Type B pancreatic cell (in vitro differentiated cells): ENCODE measurements at regions not wholly inside any gene's neighbourhood (a gene's known extent, or its start where the extent isn't known, plus 50 kb on each side); places are given as distances from the start of the nearest gene placed in this dataset.
A peak's percentile ranks its signal among the peaks of the same experiment; 100 is the strongest.
"Not testable (repeated sequence)": the region's sequence is repeated elsewhere in the genome, so short reads cannot be mapped to it uniquely, and the experiment has no call there.

Experiments used
- DNase-seq: peaks from one replicate; pipeline ENCODE4 v3.0.0; 2021; ENCODE audit warnings: mixed read lengths; ENCODE audit not compliant: unreplicated experiment; ENCODE audit errors: extremely low spot score
- H3K27ac Mint-ChIP-seq: 2 replicates; pipeline ENCODE4 v1.8.0; 2021; ENCODE audit warnings: mild to moderate bottlenecking, mixed read lengths
- H3K27me3 Mint-ChIP-seq: 2 replicates; pipeline ENCODE4 v1.8.0; 2021; ENCODE audit warnings: mixed read lengths
- H3K36me3 Mint-ChIP-seq: 2 replicates; pipeline ENCODE4 v1.8.0; 2021; ENCODE audit warnings: mixed read lengths
- H3K4me1 Mint-ChIP-seq: one replicate; pipeline ENCODE4 v1.8.0; 2021; ENCODE audit warnings: mixed read lengths; ENCODE audit not compliant: unreplicated experiment
- H3K4me3 Mint-ChIP-seq: 2 replicates; pipeline ENCODE4 v1.8.0; 2021; ENCODE audit warnings: mild to moderate bottlenecking, mixed read lengths
- H3K9me3 Mint-ChIP-seq: 2 replicates; pipeline ENCODE4 v1.8.0; 2021; ENCODE audit warnings: mixed read lengths
- CTCF ChIP-seq: fragments of 200-600 bp; sonication (generic); conservative IDR thresholded peaks from 2 replicates; pipeline ENCODE4 v1.5.0; 2021; ENCODE audit warnings: antibody characterized with exemption, mild to moderate bottlenecking

- Mint-ChIP-seq H3K4me3 (no peak overlapping the region), H3K4me1 (no peaks in the 10 kb centered on the region), H3K36me3 (no peaks in the 10 kb centered on the region), H3K27me3 (no peaks in the 10 kb centered on the region), H3K9me3 (no peaks in the 10 kb centered on the region), H3K27ac (no peak overlapping the region)
- TF ChIP-seq CTCF = no peak
- DNase-seq = no peak
Observed at GRCh38 chr2:49640630-49641029, 486.3 kb upstream of the FSHR start.

- no peak for TF ChIP-seq CTCF
- H3K4me3 Mint-ChIP-seq = no peak overlapping the region
- no peak overlapping the region for H3K27ac Mint-ChIP-seq
- H3K4me1 Mint-ChIP-seq = peaks cover 5% of the 10 kb centered on the region
- no peaks in the 10 kb centered on the region for H3K36me3 Mint-ChIP-seq
- H3K27me3 Mint-ChIP-seq = no peaks in the 10 kb centered on the region
- no peak for DNase-seq
- H3K9me3 Mint-ChIP-seq = no peaks in the 10 kb centered on the region
Observed at GRCh38 chr2:49621016-49621415, 466.7 kb upstream of the FSHR start.

- Mint-ChIP-seq H3K9me3 (no peaks in the 10 kb centered on the region), H3K36me3 (no peaks in the 10 kb centered on the region), H3K4me3 (no peak overlapping the region), H3K4me1 (peaks cover 5% of the 10 kb centered on the region), H3K27ac (no peak overlapping the region), H3K27me3 (no peaks in the 10 kb centered on the region)
- DNase-seq = no peak
- peak; percentile 47 for TF ChIP-seq CTCF
Observed at GRCh38 chr2:49619804-49620203, 465.5 kb upstream of the FSHR start.

GRCh38 chr2:49618491-49618890 is 464.2 kb upstream of the FSHR start:
- no peak overlapping the region for H3K4me3 Mint-ChIP-seq
- no peak for DNase-seq
- TF ChIP-seq CTCF = no peak
- no peaks in the 10 kb centered on the region for H3K27me3 Mint-ChIP-seq
- no peaks in the 10 kb centered on the region for H3K36me3 Mint-ChIP-seq
- H3K27ac Mint-ChIP-seq = peak overlapping the region; percentile 13
- H3K4me1 Mint-ChIP-seq = peaks cover 5% of the 10 kb centered on the region
- H3K9me3 Mint-ChIP-seq = no peaks in the 10 kb centered on the region

- DNase-seq = no peak
- H3K4me1 Mint-ChIP-seq = peaks cover 5% of the 10 kb centered on the region
- no peaks in the 10 kb centered on the region for H3K36me3 Mint-ChIP-seq
- no peaks in the 10 kb centered on the region for H3K27me3 Mint-ChIP-seq
- H3K4me3 Mint-ChIP-seq = no peak overlapping the region
- no peak overlapping the region for H3K27ac Mint-ChIP-seq
- H3K9me3 Mint-ChIP-seq = no peaks in the 10 kb centered on the region
- TF ChIP-seq CTCF = peak; percentile 74
Observed at GRCh38 chr2:49616800-49617199, 462.5 kb upstream of the FSHR start.

DNA sequence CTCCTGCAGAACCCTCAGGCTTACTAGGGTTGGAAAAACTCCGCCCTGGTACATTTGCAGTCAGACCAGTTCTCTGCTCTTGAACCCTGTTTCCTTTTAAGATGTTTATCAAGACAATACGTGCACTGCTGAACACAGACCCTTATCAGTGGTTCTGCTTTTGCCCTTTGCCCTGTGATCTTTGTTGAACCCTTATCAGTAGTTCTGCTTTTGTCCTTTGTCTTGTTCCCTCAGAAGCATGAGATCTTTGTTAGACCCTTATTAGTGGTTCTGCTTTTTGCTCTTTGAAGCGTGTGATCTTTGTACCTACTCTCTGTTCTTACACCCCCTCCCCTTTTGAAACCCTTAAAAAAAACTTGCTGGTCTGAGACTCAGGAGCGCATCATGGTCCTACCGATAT is 457.5 kb upstream of the FSHR start:
- DNase-seq, H3K9me3 Mint-ChIP-seq, H3K36me3 Mint-ChIP-seq, H3K4me3 Mint-ChIP-seq, H3K27me3 Mint-ChIP-seq, H3K27ac Mint-ChIP-seq, H3K4me1 Mint-ChIP-seq: not testable (repeated sequence)
